BJ (cell line): ENCODE measurements at regions not wholly inside any gene's neighbourhood (a gene's known extent, or its start where the extent isn't known, plus 50 kb on each side); places are given as distances from the start of the nearest gene placed in this dataset.

Experiments
- CTCF ChIA-PET: fragments of 350-600 bp; formaldehyde crosslinking; extraction: SDS; loops from one replicate; lab custom pipeline; 2021; ENCODE audit warnings: antibody characterized with exemption, inconsistent platforms; lab: Yijun Ruan, JAX
- POLR2A ChIA-PET: fragments of 300-600 bp; sonication (Branson Sonifier 250); formaldehyde crosslinking; extraction: SDS; loops from one replicate; lab custom pipeline; 2021; ENCODE audit warnings: antibody characterized with exemption; lab: Charles Lee
- DNase-seq: peaks from one replicate; pipeline ENCODE4 v3.0.0-alpha.2; 2011; ENCODE audit warnings: low read depth
- H3K27me3 ChIP-seq: 2 replicates; pipeline ENCODE4 v1.6.0; 2011; ENCODE audit warnings: low read length; ENCODE audit not compliant: control insufficient read depth, insufficient read depth
- H3K36me3 ChIP-seq: 2 replicates; pipeline ENCODE4 v1.5.1; 2011; ENCODE audit warnings: low read length; ENCODE audit not compliant: control insufficient read depth, insufficient read depth
- H3K4me3 ChIP-seq: 2 replicates; pipeline ENCODE4 v1.5.1; 2011; ENCODE audit warnings: low read depth, mild to moderate bottlenecking, control low read depth, low read length
- TF ChIP-seq, protein P1 (sequence below): IDR thresholded peaks from 2 replicates; pipeline ENCODE4 v1.5.1; 2011; ENCODE audit warnings: low read depth, mild to moderate bottlenecking, control low read depth, inconsistent platforms, low read length, moderate library complexity; ENCODE audit not compliant: insufficient read depth

DNA sequence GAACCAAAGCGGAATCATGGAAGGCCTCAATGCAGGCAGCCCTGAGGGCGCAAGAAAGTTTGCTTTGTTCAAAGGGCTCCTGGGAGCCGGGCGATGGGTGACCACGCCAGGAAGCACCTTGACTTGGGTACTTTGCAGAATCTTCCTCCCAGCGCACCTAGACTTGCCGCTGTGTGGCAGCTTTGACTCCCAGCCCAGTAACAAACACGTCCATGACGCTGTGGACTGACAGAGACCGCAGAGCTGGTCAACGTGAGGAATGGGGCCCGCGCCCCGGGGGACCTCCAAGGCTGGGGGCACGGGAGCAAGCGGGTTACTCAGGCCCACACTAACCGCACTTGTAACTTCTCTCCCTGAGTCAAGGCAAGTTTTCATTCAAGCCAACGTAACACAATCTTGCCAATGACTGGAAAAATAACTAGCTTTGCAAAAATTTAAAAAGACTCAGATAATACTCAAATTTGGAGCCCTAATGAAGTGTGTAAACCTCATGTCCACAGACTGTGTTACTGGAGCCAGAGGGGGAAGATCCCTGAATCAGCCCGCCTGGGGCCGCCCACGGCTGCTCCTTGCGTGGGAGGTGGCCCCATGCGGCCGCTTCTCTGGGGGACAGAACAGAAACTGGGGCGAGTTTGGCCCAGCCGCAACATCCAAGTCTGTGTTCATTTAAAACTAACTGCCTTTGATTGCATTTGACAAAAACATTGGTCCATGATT is 130.8 kb downstream of the DNAJB6 start:
- CTCF ChIA-PET = no interaction called here
- TF ChIP-seq, protein P1, sequence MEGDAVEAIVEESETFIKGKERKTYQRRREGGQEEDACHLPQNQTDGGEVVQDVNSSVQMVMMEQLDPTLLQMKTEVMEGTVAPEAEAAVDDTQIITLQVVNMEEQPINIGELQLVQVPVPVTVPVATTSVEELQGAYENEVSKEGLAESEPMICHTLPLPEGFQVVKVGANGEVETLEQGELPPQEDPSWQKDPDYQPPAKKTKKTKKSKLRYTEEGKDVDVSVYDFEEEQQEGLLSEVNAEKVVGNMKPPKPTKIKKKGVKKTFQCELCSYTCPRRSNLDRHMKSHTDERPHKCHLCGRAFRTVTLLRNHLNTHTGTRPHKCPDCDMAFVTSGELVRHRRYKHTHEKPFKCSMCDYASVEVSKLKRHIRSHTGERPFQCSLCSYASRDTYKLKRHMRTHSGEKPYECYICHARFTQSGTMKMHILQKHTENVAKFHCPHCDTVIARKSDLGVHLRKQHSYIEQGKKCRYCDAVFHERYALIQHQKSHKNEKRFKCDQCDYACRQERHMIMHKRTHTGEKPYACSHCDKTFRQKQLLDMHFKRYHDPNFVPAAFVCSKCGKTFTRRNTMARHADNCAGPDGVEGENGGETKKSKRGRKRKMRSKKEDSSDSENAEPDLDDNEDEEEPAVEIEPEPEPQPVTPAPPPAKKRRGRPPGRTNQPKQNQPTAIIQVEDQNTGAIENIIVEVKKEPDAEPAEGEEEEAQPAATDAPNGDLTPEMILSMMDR = no peak
- Histone ChIP-seq H3K4me3 (no peak overlapping the region), H3K36me3 (no peaks in the 10 kb centered on the region), H3K27me3 (no peaks in the 10 kb centered on the region)
- DNase-seq = no peak
- POLR2A ChIA-PET = no interaction called here

- TF ChIP-seq, protein P1 = no peak
- DNase-seq = no peak
- CTCF ChIA-PET = no interaction called here
- Histone ChIP-seq H3K36me3 (no peaks in the 10 kb centered on the region), H3K27me3 (no peaks in the 10 kb centered on the region), H3K4me3 (no peak overlapping the region)
- POLR2A ChIA-PET = no interaction called here
Measured at GRCh38 chr7:157468221-157469111, 131.7 kb downstream of the DNAJB6 start.

- TF ChIP-seq, protein P1 = no peak
- Histone ChIP-seq H3K4me3 (no peak overlapping the region), H3K36me3 (no peaks in the 10 kb centered on the region), H3K27me3 (no peaks in the 10 kb centered on the region)
- CTCF ChIA-PET = no interaction called here
- POLR2A ChIA-PET = no interaction called here
- no peak for DNase-seq
Measured at GRCh38 chr7:157469181-157470016, 132.6 kb downstream of the DNAJB6 start.

DNA sequence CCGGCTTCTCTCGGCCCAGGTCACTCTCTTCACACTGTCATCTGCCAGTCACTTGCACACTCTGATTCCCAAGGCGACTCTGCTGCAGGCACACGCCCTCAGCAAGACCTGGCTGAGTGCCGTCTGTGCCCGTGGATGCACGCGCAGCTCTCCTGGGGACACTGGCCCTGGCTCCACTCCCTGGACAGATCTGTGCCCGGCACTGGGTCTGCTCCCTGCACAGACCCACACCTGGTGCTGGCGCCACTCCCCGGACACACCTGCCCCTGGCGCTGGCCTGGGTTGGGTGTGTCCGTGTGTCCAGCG is 133.2 kb downstream of the DNAJB6 start:
- POLR2A ChIA-PET = no interaction called here
- no peak overlapping the region for H3K4me3 ChIP-seq
- CTCF ChIA-PET = no interaction called here
- no peaks in the 10 kb centered on the region for H3K36me3 ChIP-seq
- DNase-seq = no peak
- H3K27me3 ChIP-seq = no peaks in the 10 kb centered on the region
- TF ChIP-seq, protein P1 = no peak

DNA sequence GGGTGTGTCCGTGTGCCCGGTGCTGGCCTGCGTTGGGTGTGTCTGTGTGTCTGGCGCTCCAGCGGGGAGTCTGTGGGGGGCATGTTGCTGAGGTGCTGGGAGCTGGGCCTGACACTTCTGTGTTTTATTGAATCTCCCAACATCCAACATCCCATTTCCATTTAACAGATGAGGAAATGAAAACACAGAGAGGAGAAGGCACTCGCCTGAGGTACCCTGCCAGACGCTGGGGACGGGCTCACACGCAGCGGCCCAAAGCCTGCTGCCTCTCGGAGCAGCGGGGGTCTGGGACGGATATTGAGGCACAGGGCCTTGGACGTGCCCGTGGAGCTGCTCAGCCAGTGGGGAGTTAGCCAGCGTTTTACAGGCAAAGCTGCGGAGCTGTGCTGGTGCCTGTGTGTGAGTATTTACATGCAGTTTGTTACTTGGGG is 133.9 kb downstream of the DNAJB6 start:
- DNase-seq = no peak
- ChIA-PET POLR2A (no interaction called here), CTCF (no interaction called here)
- no peaks in the 10 kb centered on the region for H3K36me3 ChIP-seq
- TF ChIP-seq, protein P1 = no peak
- H3K4me3 ChIP-seq = no peak overlapping the region
- no peaks in the 10 kb centered on the region for H3K27me3 ChIP-seq
